Neural cell (in vitro differentiated cells): ENCODE measurements at regions not wholly inside any gene's neighbourhood (a gene's known extent, or its start where the extent isn't known, plus 50 kb on each side); places are given as distances from the start of the nearest gene placed in this dataset.

Experiments used
- EP300 ChIP-seq: fragments of 450-650 bp; conservative IDR thresholded peaks from 2 replicates; pipeline ENCODE4 v1.6.1; 2014; ENCODE audit warnings: antibody characterized with exemption, mild to moderate bottlenecking, moderate library complexity; ENCODE audit not compliant: poor library complexity, severe bottlenecking
- EZH2 ChIP-seq: fragments of 200-600, 300-800 bp; shearing (Covaris generic), sonication (generic); IDR thresholded peaks from 2 replicates; pipeline ENCODE4 v1.6.1; 2014; ENCODE audit warnings: antibody characterized with exemption, low read length, borderline replicate concordance, mild to moderate bottlenecking; ENCODE audit not compliant: insufficient read depth, poor library complexity, severe bottlenecking
- TAF1 ChIP-seq: IDR thresholded peaks from 2 replicates; pipeline ENCODE4 v1.6.1; 2012; ENCODE audit warnings: low read depth
- TF ChIP-seq, protein P1 (sequence below): fragments of 450-650 bp; IDR thresholded peaks from 2 replicates; pipeline ENCODE4 v1.5.1; 2014; ENCODE audit warnings: antibody characterized with exemption, mild to moderate bottlenecking, moderate library complexity; ENCODE audit not compliant: poor library complexity, severe bottlenecking
- TF ChIP-seq, protein P2 (sequence below): IDR thresholded peaks from 2 replicates; pipeline ENCODE4 v1.6.1; 2012; ENCODE audit warnings: borderline replicate concordance

DNA sequence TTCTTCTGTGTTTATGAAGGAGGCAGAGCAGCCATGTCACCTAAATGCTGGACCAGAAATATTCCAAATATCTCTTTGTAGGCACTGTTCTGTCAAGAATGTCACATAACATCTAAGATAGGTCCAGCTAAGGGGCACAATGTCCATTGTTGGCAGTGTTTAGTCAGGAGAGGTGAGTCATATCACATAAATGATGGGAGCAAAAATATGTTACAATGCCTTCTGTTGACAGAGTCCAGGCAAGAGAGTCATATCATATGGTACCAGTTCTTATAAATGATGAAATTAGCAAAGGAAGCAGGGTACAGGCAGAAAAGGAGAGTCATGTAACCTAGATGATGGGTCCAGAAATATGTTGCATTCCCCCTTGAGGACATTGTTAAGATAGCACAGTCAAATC is 904.4 kb upstream of the AMELY start:
- TF ChIP-seq, protein P1, sequence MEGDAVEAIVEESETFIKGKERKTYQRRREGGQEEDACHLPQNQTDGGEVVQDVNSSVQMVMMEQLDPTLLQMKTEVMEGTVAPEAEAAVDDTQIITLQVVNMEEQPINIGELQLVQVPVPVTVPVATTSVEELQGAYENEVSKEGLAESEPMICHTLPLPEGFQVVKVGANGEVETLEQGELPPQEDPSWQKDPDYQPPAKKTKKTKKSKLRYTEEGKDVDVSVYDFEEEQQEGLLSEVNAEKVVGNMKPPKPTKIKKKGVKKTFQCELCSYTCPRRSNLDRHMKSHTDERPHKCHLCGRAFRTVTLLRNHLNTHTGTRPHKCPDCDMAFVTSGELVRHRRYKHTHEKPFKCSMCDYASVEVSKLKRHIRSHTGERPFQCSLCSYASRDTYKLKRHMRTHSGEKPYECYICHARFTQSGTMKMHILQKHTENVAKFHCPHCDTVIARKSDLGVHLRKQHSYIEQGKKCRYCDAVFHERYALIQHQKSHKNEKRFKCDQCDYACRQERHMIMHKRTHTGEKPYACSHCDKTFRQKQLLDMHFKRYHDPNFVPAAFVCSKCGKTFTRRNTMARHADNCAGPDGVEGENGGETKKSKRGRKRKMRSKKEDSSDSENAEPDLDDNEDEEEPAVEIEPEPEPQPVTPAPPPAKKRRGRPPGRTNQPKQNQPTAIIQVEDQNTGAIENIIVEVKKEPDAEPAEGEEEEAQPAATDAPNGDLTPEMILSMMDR = no peak
- no peak for TF ChIP-seq EP300
- no peak for TF ChIP-seq EZH2
- TF ChIP-seq, protein P2, sequence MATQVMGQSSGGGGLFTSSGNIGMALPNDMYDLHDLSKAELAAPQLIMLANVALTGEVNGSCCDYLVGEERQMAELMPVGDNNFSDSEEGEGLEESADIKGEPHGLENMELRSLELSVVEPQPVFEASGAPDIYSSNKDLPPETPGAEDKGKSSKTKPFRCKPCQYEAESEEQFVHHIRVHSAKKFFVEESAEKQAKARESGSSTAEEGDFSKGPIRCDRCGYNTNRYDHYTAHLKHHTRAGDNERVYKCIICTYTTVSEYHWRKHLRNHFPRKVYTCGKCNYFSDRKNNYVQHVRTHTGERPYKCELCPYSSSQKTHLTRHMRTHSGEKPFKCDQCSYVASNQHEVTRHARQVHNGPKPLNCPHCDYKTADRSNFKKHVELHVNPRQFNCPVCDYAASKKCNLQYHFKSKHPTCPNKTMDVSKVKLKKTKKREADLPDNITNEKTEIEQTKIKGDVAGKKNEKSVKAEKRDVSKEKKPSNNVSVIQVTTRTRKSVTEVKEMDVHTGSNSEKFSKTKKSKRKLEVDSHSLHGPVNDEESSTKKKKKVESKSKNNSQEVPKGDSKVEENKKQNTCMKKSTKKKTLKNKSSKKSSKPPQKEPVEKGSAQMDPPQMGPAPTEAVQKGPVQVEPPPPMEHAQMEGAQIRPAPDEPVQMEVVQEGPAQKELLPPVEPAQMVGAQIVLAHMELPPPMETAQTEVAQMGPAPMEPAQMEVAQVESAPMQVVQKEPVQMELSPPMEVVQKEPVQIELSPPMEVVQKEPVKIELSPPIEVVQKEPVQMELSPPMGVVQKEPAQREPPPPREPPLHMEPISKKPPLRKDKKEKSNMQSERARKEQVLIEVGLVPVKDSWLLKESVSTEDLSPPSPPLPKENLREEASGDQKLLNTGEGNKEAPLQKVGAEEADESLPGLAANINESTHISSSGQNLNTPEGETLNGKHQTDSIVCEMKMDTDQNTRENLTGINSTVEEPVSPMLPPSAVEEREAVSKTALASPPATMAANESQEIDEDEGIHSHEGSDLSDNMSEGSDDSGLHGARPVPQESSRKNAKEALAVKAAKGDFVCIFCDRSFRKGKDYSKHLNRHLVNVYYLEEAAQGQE = no peak
- TF ChIP-seq TAF1 = no peak
